H1 (cell line): ENCODE measurements at regions not wholly inside any gene's neighbourhood (a gene's known extent, or its start where the extent isn't known, plus 50 kb on each side); places are given as distances from the start of the nearest gene placed in this dataset.

Experiments
- BRCA1 ChIP-seq: IDR thresholded peaks from 2 replicates; pipeline ENCODE4 v1.6.1; 2012; ENCODE audit warnings: low read depth, low read length, improper control_type of control experiment
- CEBPB ChIP-seq: IDR thresholded peaks from 2 replicates; pipeline ENCODE4 v1.6.1; 2012; ENCODE audit warnings: low read depth, low read length
- EZH2 ChIP-seq: fragments of 200-600 bp; sonication (generic); IDR thresholded peaks from 2 replicates; pipeline ENCODE4 v1.7.1; 2012; ENCODE audit warnings: low read depth, mild to moderate bottlenecking, moderate library complexity, low read length, inconsistent platforms; ENCODE audit not compliant: severe bottlenecking
- POLR2A ChIP-seq, 2 experiments: IDR thresholded peaks; 1 replicate in 1 of 2; 2 replicates in 1 of 2; pipeline ENCODE4 v1.6.1; 2011; ENCODE audit warnings: low read depth in 2 of 2, low read length in 2 of 2, mild to moderate bottlenecking in 2 of 2; ENCODE audit errors: control extremely low read depth in 1 of 2
- RAD21 ChIP-seq, 2 experiments: IDR thresholded peaks in 1 of 2; conservative IDR thresholded peaks in 1 of 2; 2 replicates each; pipeline ENCODE4 v1.6.1; 2011; ENCODE audit warnings: low read depth in 2 of 2, low read length in 2 of 2, improper control_type of control experiment in 1 of 2, inconsistent platforms in 1 of 2, mild to moderate bottlenecking in 1 of 2, moderate library complexity in 1 of 2
- SIN3A ChIP-seq, 2 experiments: IDR thresholded peaks in 1 of 2; conservative IDR thresholded peaks in 1 of 2; 2 replicates each; pipeline ENCODE4 v1.6.1; 2011 to 2012; ENCODE audit warnings: low read length in 2 of 2, improper control_type of control experiment in 1 of 2, low read depth in 1 of 2, mild to moderate bottlenecking in 1 of 2
- YY1 ChIP-seq: IDR thresholded peaks from 2 replicates; pipeline ENCODE4 v1.6.1; 2011; ENCODE audit warnings: low read depth, mild to moderate bottlenecking, low read length
- TF ChIP-seq, protein P1 (sequence below), 3 experiments: IDR thresholded peaks; 1 replicate in 2 of 3; 2 replicates in 1 of 3; pipeline versions ENCODE4 v1.5.1 to v1.6.1; 2011; ENCODE audit warnings: low read length in 3 of 3, mild to moderate bottlenecking in 3 of 3, inconsistent platforms in 2 of 3, low read depth in 1 of 3, moderate library complexity in 1 of 3; ENCODE audit not compliant: insufficient read depth in 1 of 3; ENCODE audit errors: control extremely low read depth in 1 of 3

DNA sequence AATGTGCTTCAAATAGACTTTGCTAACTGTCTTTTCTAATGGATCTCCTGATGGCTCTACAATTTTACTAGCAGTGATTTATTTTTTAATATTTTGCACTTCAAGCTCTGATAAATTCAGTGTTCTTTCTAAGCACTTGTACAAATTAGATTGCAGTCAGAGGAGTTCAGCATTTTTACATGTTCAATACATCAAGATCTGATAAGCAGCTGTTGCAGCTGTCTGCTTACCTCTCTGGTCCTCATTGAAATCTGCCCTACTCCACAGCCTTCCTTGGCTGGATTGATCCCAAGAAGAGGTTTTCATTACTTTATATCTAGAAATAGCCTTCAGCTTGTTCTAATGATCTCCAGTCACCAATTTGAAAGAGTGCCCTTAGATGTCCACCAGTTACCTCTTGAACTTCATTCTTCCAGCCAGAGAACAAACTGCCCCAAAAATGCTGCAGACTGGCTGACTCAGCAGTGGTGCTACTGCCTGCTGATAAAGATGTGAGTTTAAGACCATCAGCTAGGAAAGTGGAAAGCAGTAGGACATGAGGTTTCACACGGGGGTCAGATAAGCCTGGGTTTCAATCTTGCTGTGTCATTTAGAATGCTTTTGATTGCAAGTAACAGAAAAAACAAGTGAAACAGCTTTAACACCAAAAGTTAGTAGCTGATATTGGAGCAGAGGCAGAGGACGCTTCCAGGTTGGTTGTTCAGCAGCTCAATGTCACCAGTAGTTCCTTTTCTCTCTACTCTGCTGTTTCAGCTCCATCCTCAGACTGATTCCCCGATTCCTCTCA is 350.9 kb upstream of the NPVF start:
- TF ChIP-seq, protein P1, sequence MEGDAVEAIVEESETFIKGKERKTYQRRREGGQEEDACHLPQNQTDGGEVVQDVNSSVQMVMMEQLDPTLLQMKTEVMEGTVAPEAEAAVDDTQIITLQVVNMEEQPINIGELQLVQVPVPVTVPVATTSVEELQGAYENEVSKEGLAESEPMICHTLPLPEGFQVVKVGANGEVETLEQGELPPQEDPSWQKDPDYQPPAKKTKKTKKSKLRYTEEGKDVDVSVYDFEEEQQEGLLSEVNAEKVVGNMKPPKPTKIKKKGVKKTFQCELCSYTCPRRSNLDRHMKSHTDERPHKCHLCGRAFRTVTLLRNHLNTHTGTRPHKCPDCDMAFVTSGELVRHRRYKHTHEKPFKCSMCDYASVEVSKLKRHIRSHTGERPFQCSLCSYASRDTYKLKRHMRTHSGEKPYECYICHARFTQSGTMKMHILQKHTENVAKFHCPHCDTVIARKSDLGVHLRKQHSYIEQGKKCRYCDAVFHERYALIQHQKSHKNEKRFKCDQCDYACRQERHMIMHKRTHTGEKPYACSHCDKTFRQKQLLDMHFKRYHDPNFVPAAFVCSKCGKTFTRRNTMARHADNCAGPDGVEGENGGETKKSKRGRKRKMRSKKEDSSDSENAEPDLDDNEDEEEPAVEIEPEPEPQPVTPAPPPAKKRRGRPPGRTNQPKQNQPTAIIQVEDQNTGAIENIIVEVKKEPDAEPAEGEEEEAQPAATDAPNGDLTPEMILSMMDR (IDR thresholded peaks at IDR 0.05; ENCODE audit: control extremely low read depth in 1 of 3, insufficient read depth in 1 of 3, low read depth in 1 of 3, low read length in 3 of 3) = no peak
- TF ChIP-seq EZH2 (no peak), BRCA1 (no peak), CEBPB (no peak), SIN3A (conservative IDR thresholded peaks at IDR 0.05 in 1 of 2, IDR thresholded peaks at IDR 0.05 in 1 of 2; ENCODE audit: low read depth in 1 of 2, low read length in 2 of 2) (no peak), YY1 (no peak), RAD21 (IDR thresholded peaks at IDR 0.05 in 1 of 2, conservative IDR thresholded peaks at IDR 0.05 in 1 of 2; ENCODE audit: low read depth in 2 of 2, low read length in 2 of 2) (no peak), POLR2A (IDR thresholded peaks at IDR 0.05; ENCODE audit: control extremely low read depth in 1 of 2, low read depth in 2 of 2, low read length in 2 of 2) (no peak)
